Activated naive CD8-positive, alpha-beta T cell treated with anti-CD3 and anti-CD28 coated beads for 36 hours (primary cell): ENCODE measurements at regions not wholly inside any gene's neighbourhood (a gene's known extent, or its start where the extent isn't known, plus 50 kb on each side); places are given as distances from the start of the nearest gene placed in this dataset.
"Not testable (repeated sequence)": the region's sequence is repeated elsewhere in the genome, so short reads cannot be mapped to it uniquely, and the experiment has no call there.

ENCODE experiments used
- DNase-seq: peaks from one replicate; pipeline ENCODE4 v3.0.0; 2021
- H3K27ac Mint-ChIP-seq: one replicate; pipeline ENCODE4 v1.8.0; 2022; ENCODE audit warnings: mild to moderate bottlenecking, moderate library complexity, mixed read lengths
- H3K27me3 Mint-ChIP-seq: one replicate; pipeline ENCODE4 v1.8.0; 2022; ENCODE audit warnings: mild to moderate bottlenecking, mixed read lengths
- H3K36me3 Mint-ChIP-seq: one replicate; pipeline ENCODE4 v1.8.0; 2021; ENCODE audit warnings: mild to moderate bottlenecking, mixed read lengths
- H3K4me1 Mint-ChIP-seq: one replicate; pipeline ENCODE4 v1.8.0; 2021; ENCODE audit warnings: mixed read lengths
- H3K4me3 Mint-ChIP-seq: one replicate; pipeline ENCODE4 v1.8.0; 2022; ENCODE audit warnings: mild to moderate bottlenecking, moderate library complexity, mixed read lengths
- H3K9me3 Mint-ChIP-seq: one replicate; pipeline ENCODE4 v1.8.0; 2022; ENCODE audit warnings: mixed read lengths

DNA sequence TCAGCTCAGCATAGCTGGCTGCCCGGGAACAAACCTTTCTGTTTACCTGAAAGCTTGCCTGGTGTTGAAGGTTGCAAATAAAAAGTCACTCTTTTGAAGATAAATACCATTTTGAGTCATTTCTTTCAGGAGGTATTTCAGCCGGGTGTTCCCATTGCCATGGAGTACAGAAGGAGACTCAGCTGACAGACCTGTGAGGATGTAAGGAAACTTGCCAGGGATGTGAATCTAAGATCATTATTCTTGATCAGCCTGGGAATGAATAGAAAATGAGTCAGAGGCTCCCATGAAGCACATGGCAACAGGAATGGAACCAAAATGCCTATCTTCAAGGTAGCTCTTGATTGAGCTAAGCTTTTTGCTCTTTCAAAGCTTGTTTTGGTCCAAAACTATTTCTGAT lies 231.2 kb downstream of the CYRIA start:
- Mint-ChIP-seq H3K9me3 (no peaks in the 10 kb centered on the region), H3K4me1 (no peaks in the 10 kb centered on the region), H3K4me3 (no peak overlapping the region), H3K36me3 (no peaks in the 10 kb centered on the region), H3K27ac (no peak overlapping the region), H3K27me3 (peaks cover 27% of the 10 kb centered on the region)
- DNase-seq, result no peak

DNA sequence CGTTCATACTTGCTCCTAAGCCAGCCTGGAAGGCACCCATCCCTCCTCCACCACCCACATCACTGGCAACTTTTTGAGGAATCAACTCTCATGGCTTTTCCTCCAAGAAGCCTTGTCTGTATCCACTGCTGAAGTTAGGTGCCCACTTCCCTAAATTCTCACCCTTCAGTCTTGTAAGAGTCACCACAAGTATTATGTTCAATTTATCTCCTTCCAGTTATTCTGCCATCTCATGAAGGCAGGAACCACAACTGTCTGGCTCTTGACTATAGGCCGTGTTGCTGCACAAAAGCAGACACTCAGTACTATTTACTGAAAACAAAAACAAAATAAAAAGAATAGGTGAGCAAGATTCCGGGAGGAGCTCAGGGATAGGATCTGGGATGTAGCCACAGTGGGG lies 234.8 kb downstream of the CYRIA start:
- Mint-ChIP-seq H3K4me3 (no peak overlapping the region), H3K27ac (no peak overlapping the region), H3K4me1 (no peaks in the 10 kb centered on the region), H3K27me3 (peaks cover 17% of the 10 kb centered on the region), H3K9me3 (no peaks in the 10 kb centered on the region), H3K36me3 (no peaks in the 10 kb centered on the region)
- no peak for DNase-seq

DNA sequence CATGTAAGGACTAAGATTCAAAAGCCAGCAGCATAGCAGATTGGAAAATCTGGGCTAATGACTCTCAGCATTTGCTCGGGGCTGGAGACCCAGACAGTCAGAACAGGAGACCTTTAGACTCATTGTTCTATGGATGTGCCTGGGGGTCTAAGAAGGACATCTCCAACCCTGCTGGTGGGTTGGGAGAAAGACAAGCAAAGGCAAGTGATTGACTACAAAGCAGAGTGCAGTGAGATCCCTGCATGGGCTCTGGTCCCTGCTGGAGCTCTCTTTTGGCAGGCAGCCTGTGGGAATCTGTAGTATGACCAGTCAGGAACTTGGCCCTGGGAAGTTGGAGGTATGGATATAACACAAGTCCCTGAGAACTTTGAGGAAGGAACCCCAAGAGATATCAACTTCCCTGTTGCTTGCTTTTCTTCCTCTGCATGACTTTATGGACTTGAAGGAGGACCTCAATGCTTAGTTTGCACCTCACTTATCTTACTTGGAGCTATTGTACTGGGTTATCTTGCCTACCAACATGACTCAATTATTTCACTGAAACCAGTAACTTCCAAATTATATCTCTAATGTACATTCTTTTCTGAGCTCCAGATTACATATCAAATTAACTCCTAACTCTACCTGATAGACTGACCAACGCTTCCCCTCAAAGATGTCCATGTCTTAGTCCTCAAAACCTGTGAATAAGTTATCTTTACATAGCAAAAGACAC lies 236.0 kb downstream of the CYRIA start:
- Mint-ChIP-seq H3K4me1 (no peaks in the 10 kb centered on the region), H3K27me3 (peaks cover 10% of the 10 kb centered on the region), H3K9me3 (no peaks in the 10 kb centered on the region), H3K27ac (no peak overlapping the region), H3K4me3 (no peak overlapping the region), H3K36me3 (no peaks in the 10 kb centered on the region)
- DNase-seq, result no peak

DNA sequence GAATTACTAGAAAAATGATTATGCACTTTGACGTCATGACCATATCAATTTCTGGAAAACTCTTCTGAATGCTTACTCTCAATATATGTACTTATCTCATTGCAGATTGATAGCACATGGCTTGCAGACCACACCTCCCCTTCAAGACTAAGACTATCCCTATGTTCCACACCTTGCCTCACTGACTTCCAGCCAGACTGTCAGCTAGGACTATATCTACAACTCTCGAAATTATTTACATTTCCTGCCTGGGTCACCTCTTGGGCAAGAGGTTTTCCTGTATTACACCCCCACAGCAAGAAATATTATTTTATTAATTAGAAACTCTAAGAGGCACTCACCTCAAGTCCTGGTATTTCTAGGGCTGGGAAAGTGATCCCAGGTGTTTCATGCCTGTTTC lies 236.6 kb downstream of the CYRIA start:
- H3K27me3 Mint-ChIP-seq, result peaks cover 10% of the 10 kb centered on the region
- no peak for DNase-seq
- no peak overlapping the region for H3K27ac Mint-ChIP-seq
- H3K36me3 Mint-ChIP-seq, result no peaks in the 10 kb centered on the region
- H3K4me3 Mint-ChIP-seq, result no peak overlapping the region
- no peaks in the 10 kb centered on the region for H3K4me1 Mint-ChIP-seq
- H3K9me3 Mint-ChIP-seq, result no peaks in the 10 kb centered on the region

DNA sequence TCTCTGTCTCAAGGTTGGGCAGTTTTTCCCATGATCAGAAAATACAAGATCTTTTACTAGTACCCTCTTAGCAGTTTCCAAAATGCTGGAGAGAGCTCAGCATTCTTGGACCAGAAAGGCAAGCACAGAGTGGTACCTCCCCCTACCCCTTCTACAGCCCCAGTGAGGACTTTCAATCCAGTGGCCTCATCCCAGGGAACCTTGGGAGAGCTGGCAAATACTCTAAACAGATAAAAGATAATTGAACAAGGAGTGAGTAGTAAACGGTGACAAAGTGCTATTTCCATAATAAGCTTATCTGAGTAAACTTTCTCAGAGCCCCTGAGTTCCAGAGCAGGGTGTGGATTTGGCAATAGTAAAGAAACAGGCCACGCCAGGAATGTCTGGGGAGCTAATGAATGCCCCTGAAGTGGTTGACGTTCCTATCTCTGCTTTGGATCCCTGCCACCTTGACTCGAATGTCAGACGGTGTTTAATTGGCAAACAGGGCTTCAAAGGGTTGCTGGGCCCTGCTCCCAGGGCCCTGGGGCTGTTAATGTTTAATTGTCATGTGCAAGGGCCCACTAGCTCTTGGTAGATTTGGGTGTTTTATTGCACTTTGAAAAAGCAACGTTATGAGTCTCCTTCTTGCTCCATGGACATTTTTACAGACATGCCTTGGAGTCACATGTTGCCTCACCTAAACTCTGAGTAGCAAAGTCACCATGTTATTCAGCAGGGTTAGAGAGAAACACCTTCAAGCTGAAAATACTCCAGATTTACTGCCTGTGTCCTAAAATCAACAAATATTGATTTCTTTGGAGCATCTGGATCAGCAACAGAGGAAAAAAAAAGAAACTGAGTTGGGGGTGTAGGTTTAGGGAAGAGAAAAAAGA lies 239.9 kb downstream of the CYRIA start:
- Mint-ChIP-seq H3K27me3 (peaks cover 2% of the 10 kb centered on the region), H3K9me3 (no peaks in the 10 kb centered on the region), H3K4me3 (no peak overlapping the region), H3K4me1 (no peaks in the 10 kb centered on the region), H3K36me3 (no peaks in the 10 kb centered on the region), H3K27ac (no peak overlapping the region)
- DNase-seq, result no peak

DNA sequence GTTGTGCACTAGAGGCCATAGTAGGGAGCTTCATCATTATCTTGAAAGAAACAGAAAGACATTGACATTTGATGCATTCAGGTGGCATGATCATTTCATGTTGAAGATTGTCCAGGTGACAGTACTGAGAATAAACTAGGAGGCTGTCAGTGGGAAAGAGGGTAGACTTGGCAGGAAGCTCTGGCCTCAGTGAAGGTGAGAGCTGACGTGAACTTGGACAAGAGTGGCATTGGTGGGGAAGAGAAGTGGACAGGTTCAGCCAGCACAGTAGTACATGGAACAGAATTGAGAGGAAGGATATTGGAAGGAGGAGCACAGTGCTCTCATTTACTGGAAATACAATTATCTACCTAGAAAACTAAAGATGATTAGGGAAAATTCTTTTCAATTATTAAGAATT lies 245.2 kb downstream of the CYRIA start:
- Mint-ChIP-seq H3K27me3 (no peaks in the 10 kb centered on the region), H3K9me3 (no peaks in the 10 kb centered on the region), H3K4me1 (no peaks in the 10 kb centered on the region), H3K36me3 (no peaks in the 10 kb centered on the region), H3K27ac (no peak overlapping the region), H3K4me3 (no peak overlapping the region)
- no peak for DNase-seq

DNA sequence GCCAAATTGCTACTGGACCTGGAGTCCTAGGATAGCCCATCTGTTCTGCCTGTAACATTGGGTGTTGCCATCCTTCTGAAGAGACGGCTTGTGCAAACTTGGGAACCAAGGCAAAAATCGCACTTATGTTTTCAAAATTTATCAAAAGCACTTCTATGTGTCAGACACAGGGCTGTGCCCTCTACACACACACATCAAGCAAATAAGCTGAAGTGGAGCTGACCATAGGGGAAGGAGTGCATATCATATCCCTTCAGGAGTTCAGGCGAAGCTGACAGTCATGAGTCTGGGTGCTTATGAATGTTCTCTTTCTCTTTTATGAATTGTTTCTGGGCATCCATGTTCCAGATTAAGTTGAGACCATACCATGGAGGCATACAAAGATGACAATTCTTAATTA lies 247.9 kb downstream of the CYRIA start:
- Mint-ChIP-seq H3K27me3 (no peaks in the 10 kb centered on the region), H3K36me3 (no peaks in the 10 kb centered on the region), H3K9me3 (no peaks in the 10 kb centered on the region), H3K4me3 (no peak overlapping the region), H3K4me1 (no peaks in the 10 kb centered on the region), H3K27ac (no peak overlapping the region)
- no peak for DNase-seq

DNA sequence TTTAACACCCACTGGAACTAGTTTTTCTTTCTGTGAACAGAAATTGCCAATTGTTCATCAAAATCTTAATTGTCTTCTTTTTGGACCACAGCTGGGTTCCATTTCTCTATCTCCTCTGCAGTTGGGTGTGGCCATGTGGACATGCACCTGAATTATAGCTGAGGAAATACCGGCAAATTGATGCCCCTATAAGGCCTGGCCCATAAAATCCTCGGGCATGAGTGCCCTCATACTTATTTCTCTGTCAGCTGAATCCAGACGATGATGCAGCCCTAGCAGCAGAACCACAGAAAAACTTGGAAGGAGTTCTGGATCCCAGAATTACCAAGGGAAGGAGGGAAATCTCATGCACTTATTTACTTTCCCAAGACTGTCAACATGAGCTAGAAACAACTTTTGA lies 249.0 kb downstream of the CYRIA start:
- Mint-ChIP-seq H3K36me3 (no peaks in the 10 kb centered on the region), H3K4me3 (no peak overlapping the region)

DNA sequence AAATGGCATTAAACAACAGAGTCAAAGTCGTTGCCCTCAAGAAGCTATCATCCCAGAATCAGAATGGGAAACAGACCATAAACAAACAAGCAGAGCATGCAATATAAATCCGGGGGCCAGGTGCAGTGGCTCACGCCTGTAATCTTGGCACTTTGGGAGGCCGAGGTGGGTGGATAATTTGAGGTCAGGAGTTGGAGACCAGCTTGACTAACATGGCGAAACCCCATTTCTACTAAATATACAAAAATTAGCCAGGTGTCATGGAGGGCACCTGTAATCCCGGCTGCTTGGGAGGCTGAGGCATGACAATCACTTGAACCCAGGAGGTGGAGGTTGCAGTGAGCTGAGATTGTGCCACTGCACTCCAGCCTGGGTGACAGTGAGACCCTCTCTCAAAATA lies 249.8 kb downstream of the CYRIA start:
- not testable (repeated sequence) for H3K36me3 Mint-ChIP-seq, H3K4me3 Mint-ChIP-seq, H3K4me1 Mint-ChIP-seq, H3K27ac Mint-ChIP-seq, DNase-seq, H3K27me3 Mint-ChIP-seq, H3K9me3 Mint-ChIP-seq

More for the DNA sequence above, 249.0 kb downstream of the CYRIA start:
- no peak overlapping the region for H3K27ac Mint-ChIP-seq
- no peaks in the 10 kb centered on the region for H3K27me3 Mint-ChIP-seq
- DNase-seq, result no peak
- H3K9me3 Mint-ChIP-seq, result no peaks in the 10 kb centered on the region
- H3K4me1 Mint-ChIP-seq, result no peaks in the 10 kb centered on the region

DNA sequence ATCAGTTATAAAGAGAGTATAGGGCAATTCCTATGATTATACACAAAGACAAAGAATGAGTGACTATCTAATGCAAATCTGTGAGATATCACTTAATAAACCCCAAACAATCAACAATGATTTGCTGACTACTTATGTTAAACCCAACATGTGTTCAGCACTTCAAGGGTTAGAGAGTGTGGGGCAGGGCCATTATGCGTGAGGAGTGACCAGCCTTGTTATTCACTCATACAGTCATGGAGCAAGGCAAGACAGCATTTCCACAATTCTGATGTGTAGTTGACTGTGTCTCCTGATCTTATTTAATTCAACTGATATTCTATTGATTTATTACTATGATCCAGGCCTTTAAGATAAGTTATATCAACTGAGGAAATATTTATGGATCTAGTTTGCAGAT lies 251.7 kb downstream of the CYRIA start:
- H3K4me3 Mint-ChIP-seq, result no peak overlapping the region
- DNase-seq, result no peak
- no peaks in the 10 kb centered on the region for H3K4me1 Mint-ChIP-seq
- H3K27ac Mint-ChIP-seq, result no peak overlapping the region
- H3K36me3 Mint-ChIP-seq, result no peaks in the 10 kb centered on the region
- H3K9me3 Mint-ChIP-seq, result no peaks in the 10 kb centered on the region
- no peaks in the 10 kb centered on the region for H3K27me3 Mint-ChIP-seq

DNA sequence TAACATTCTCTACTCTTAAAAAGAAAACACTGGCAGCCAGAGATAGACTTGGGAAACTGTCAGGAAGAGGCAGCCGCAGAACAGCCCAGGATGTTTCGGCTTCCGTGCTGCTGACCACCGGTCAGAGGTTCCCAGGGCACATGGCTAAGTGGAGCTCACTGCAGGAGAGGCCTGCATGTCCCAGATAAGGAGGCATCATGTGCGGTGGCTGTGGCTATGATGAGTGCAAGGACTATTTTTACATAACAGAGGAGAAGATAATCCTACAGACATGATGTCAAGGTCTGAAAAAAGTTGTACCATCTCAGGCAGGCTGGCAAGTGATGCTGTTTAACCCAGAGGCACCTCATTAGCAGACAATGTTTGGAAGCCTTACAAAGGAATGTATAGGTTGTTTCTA lies 252.3 kb downstream of the CYRIA start:
- no peaks in the 10 kb centered on the region for H3K36me3 Mint-ChIP-seq
- no peaks in the 10 kb centered on the region for H3K9me3 Mint-ChIP-seq
- no peaks in the 10 kb centered on the region for H3K27me3 Mint-ChIP-seq
- H3K4me1 Mint-ChIP-seq, result no peaks in the 10 kb centered on the region
- no peak overlapping the region for H3K27ac Mint-ChIP-seq
- no peak overlapping the region for H3K4me3 Mint-ChIP-seq
- DNase-seq, result no peak

DNA sequence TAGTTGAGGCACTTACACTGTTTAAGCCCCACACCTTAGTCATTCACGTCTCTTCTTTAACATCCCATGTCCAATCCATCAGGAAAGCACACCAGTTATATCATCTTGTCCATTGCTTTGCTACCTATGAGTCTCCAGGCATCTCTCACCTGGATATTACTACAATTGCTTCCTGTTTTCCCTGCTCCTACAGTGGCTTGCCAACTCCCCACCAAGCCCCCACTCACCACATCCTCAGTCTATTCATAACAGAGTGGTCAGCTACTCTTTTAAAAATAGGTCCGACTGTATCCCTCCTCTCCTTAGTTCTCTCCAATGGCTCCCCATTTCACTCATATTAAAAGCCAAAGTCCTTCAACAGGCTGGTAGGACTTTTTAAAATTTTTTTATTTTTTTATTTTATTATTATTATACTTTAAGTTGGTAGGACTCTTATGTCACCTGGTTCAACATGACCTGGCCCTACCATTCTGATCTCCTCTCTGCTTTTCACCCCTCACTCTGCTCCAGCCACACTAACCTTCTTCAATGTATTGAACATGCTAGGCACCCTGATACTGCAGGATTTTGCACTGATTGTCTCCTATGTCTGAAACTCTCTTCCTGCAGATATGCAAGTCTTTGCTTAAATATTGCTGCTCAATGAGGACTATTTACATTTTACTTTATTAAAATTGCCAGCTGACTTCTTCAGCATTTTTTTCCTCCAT lies 253.2 kb downstream of the CYRIA start:
- H3K36me3 Mint-ChIP-seq, result no peaks in the 10 kb centered on the region
- H3K4me1 Mint-ChIP-seq, result no peaks in the 10 kb centered on the region
- no peak for DNase-seq
- H3K27me3 Mint-ChIP-seq, result no peaks in the 10 kb centered on the region
- no peak overlapping the region for H3K4me3 Mint-ChIP-seq
- H3K27ac Mint-ChIP-seq, result no peak overlapping the region
- no peaks in the 10 kb centered on the region for H3K9me3 Mint-ChIP-seq

DNA sequence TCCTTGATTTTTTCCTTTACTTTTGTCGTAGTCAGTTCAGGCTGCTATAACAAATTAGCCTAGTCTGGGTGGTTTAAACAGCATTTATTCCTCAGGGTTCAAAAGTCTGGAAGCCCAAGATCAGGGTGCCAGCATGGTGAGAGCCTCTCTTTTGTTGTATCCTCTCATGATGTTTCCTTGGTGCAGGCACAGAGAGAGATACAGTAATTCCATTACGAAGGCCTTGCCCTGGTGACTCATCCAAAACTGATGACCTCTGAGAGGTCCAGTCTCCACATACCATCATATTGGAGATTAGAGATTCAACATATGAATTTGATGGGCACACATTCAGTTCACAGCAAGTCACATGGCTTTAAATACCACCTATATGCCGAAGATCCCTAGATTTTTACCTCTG lies 253.8 kb downstream of the CYRIA start:
- no peak overlapping the region for H3K27ac Mint-ChIP-seq
- H3K9me3 Mint-ChIP-seq, result no peaks in the 10 kb centered on the region
- H3K36me3 Mint-ChIP-seq, result no peaks in the 10 kb centered on the region
- no peaks in the 10 kb centered on the region for H3K4me1 Mint-ChIP-seq
- no peaks in the 10 kb centered on the region for H3K27me3 Mint-ChIP-seq
- H3K4me3 Mint-ChIP-seq, result no peak overlapping the region
- DNase-seq, result no peak

DNA sequence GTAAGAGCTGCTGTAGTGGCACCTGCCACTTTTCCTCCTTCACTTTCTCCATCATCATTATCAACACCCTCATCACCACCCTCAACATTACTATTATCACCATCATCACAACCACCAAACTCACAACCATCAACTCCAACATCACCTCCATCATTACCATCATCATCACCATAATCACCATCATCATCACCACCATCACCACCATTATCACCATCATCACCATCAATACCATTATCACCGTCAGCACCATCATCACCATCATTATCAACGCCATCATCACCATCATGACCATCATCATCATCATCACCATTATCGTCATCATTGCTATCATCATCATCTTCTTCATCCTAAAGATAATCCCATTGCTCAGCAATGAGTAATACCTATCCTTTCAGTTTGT lies 255.8 kb downstream of the CYRIA start:
- no peak for DNase-seq
- no peaks in the 10 kb centered on the region for H3K27me3 Mint-ChIP-seq
- no peak overlapping the region for H3K4me3 Mint-ChIP-seq
- H3K9me3 Mint-ChIP-seq, result no peaks in the 10 kb centered on the region
- H3K36me3 Mint-ChIP-seq, result no peaks in the 10 kb centered on the region
- no peak overlapping the region for H3K27ac Mint-ChIP-seq
- no peaks in the 10 kb centered on the region for H3K4me1 Mint-ChIP-seq

DNA sequence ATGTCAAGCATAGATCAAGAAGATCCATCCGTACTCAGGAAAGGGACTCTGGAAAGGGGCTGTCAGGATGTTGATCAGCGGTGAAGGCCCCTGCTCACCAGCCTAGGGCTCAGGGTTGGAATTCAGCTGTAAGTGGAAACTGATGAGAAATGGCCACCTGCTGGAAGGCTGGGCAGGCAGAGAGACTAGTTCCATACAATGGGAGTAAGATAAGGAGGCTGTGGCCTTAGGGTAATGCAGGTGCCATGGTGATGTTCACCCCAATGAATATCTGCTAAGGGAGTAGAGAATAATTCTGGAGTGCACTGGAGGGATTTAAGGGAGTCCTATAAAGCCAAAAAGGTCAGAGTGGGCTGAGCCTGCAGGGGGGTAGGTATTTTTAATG lies 256.6 kb downstream of the CYRIA start:
- Mint-ChIP-seq H3K4me1 (no peaks in the 10 kb centered on the region), H3K4me3 (no peak overlapping the region), H3K9me3 (no peaks in the 10 kb centered on the region), H3K27me3 (no peaks in the 10 kb centered on the region), H3K36me3 (no peaks in the 10 kb centered on the region), H3K27ac (no peak overlapping the region)
- no peak for DNase-seq
